ENCODE measurements at regions not wholly inside any gene's neighbourhood (a gene's known extent, or its start where the extent isn't known, plus 50 kb on each side); places are given as distances from the start of the nearest gene placed in this dataset.

DNA sequence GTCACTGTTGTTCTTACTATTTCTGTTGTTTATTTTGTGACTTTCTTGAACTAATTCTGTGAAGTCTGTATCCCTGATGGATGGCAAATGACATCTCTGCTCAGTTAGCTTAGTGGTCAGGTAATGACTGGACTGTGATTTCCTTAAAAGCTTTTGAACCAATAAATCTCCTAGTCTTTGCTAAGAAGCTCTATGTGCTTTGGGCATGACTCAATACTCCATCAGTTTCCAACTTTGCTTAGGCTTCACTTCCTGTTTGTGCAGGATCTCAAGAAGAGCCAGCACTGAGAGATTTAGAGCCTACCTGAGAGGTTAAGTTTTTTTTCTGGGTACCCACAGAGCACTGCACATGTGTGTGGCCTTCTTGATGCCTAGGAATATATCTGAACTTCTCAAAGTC lies 329.7 kb upstream of the HTR2A start:
- DNase-seq (ENCODE audit: low read depth, low spot score), result no peak
- TF ChIP-seq CTCF (conservative IDR thresholded peaks at IDR 0.05), result no peak
- H3K27ac Mint-ChIP-seq (ENCODE audit: unreplicated experiment), result no peak overlapping the region
- no peaks in the 10 kb centered on the region for H3K27me3 Mint-ChIP-seq (ENCODE audit: low read depth)
- no peak overlapping the region for H3K4me3 Mint-ChIP-seq
- no peaks in the 10 kb centered on the region for H3K4me1 Mint-ChIP-seq
- peaks cover 10% of the 10 kb centered on the region for H3K9me3 Mint-ChIP-seq
- peaks cover 3% of the 10 kb centered on the region for H3K36me3 Mint-ChIP-seq (ENCODE audit: low read depth)

GRCh38 chr13:47220453-47221140 lies 323.7 kb upstream of the HTR2A start:
- H3K4me1 Mint-ChIP-seq, result no peaks in the 10 kb centered on the region
- TF ChIP-seq CTCF (conservative IDR thresholded peaks at IDR 0.05), result no peak
- H3K27me3 Mint-ChIP-seq (ENCODE audit: low read depth), result no peaks in the 10 kb centered on the region
- H3K4me3 Mint-ChIP-seq, result no peak overlapping the region
- no peak overlapping the region for H3K27ac Mint-ChIP-seq (ENCODE audit: unreplicated experiment)
- H3K36me3 Mint-ChIP-seq (ENCODE audit: low read depth), result no peaks in the 10 kb centered on the region
- DNase-seq (ENCODE audit: low read depth, low spot score), result no peak
- peaks cover 8% of the 10 kb centered on the region for H3K9me3 Mint-ChIP-seq

DNA sequence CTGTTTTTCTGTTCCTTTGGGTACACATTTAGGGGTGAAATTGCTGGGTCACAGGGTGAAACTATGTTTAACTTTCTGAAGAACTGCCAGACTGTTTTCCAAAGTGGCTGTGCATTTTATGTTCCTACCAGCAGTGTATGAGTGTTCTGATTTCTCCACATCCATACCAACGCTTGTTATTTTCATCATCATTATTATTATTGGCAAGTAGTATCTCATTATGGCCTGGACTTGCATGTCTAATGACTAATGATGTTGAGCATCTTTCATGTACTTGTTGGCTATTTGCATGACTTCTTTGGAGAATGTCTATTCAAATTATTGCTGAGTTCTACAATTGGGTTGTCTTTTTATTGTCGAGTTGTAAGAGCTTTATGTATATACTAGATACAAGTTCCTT lies 321.8 kb upstream of the HTR2A start:
- Mint-ChIP-seq H3K9me3 (peaks cover 8% of the 10 kb centered on the region), H3K27me3 (ENCODE audit: low read depth) (no peaks in the 10 kb centered on the region), H3K36me3 (ENCODE audit: low read depth) (peaks cover 2% of the 10 kb centered on the region), H3K4me1 (no peaks in the 10 kb centered on the region), H3K4me3 (no peak overlapping the region), H3K27ac (ENCODE audit: unreplicated experiment) (no peak overlapping the region)
- TF ChIP-seq CTCF (conservative IDR thresholded peaks at IDR 0.05), result no peak
- no peak for DNase-seq (ENCODE audit: low read depth, low spot score)

GRCh38 chr13:47216176-47216822 lies 319.4 kb upstream of the HTR2A start:
- no peak overlapping the region for H3K27ac Mint-ChIP-seq (ENCODE audit: unreplicated experiment)
- peaks cover 8% of the 10 kb centered on the region for H3K9me3 Mint-ChIP-seq
- peaks cover 2% of the 10 kb centered on the region for H3K36me3 Mint-ChIP-seq (ENCODE audit: low read depth)
- no peak for TF ChIP-seq CTCF (conservative IDR thresholded peaks at IDR 0.05)
- H3K4me1 Mint-ChIP-seq, result no peaks in the 10 kb centered on the region
- no peak overlapping the region for H3K4me3 Mint-ChIP-seq
- H3K27me3 Mint-ChIP-seq (ENCODE audit: low read depth), result no peaks in the 10 kb centered on the region
- no peak for DNase-seq (ENCODE audit: low read depth, low spot score)

- peaks cover 6% of the 10 kb centered on the region for H3K9me3 Mint-ChIP-seq
- peaks cover 2% of the 10 kb centered on the region for H3K36me3 Mint-ChIP-seq (ENCODE audit: low read depth)
- DNase-seq (ENCODE audit: low read depth, low spot score), result no peak
- H3K4me3 Mint-ChIP-seq, result no peak overlapping the region
- H3K27ac Mint-ChIP-seq (ENCODE audit: unreplicated experiment), result no peak overlapping the region
- no peaks in the 10 kb centered on the region for H3K4me1 Mint-ChIP-seq
- no peak for TF ChIP-seq CTCF (conservative IDR thresholded peaks at IDR 0.05)
- no peaks in the 10 kb centered on the region for H3K27me3 Mint-ChIP-seq (ENCODE audit: low read depth)
These were observed 318.9 kb upstream of the HTR2A start for GRCh38 chr13:47215736-47216135.

Measured in neural crest cell (in vitro differentiated cells).